Upper lobe of right lung (tissue), 1 donor: ENCODE measurements at regions not wholly inside any gene's neighbourhood (a gene's known extent, or its start where the extent isn't known, plus 50 kb on each side); places are given as distances from the start of the nearest gene placed in this dataset.

Source experiments
- ATAC-seq: fragments of 200-7000 bp; cut with Tn5 transposase; one replicate; pipeline ENCODE4 v1.9.1; 2020; ENCODE audit warnings: mild to moderate bottlenecking, moderate library complexity
- DNase-seq: peaks from one replicate; pipeline ENCODE4 v3.0.0-alpha.2; 2020
- H3K27ac ChIP-seq: fragments of 200-600 bp; one replicate; pipeline ENCODE4 v1.8.0; 2022
- H3K27me3 ChIP-seq: fragments of 200-600 bp; one replicate; pipeline ENCODE4 v1.8.0; 2022; ENCODE audit warnings: mild to moderate bottlenecking
- H3K36me3 ChIP-seq: fragments of 200-600 bp; one replicate; pipeline ENCODE4 v1.8.0; 2022
- H3K4me1 ChIP-seq: fragments of 200-600 bp; one replicate; pipeline ENCODE4 v1.8.0; 2022
- H3K4me3 ChIP-seq: fragments of 200-600 bp; one replicate; pipeline ENCODE4 v1.8.0; 2022; ENCODE audit warnings: mild to moderate bottlenecking
- H3K9me3 ChIP-seq: fragments of 200-600 bp; one replicate; pipeline ENCODE4 v1.8.0; 2022
- intact Hi-C: fragments of 100-400 bp; cut with DNase I; formaldehyde crosslinking; loops from one replicate; pipeline ENCODE4 v1.11.0; 2022
- TF ChIP-seq, protein P1 (sequence below): fragments of 200-600 bp; IDR thresholded peaks from one replicate; pipeline ENCODE4 v1.8.0; 2022; ENCODE audit warnings: antibody characterized with exemption
- donor health status: DM: no; HTN: yes; CAD: no; lungs with severe emphysema.

DNA sequence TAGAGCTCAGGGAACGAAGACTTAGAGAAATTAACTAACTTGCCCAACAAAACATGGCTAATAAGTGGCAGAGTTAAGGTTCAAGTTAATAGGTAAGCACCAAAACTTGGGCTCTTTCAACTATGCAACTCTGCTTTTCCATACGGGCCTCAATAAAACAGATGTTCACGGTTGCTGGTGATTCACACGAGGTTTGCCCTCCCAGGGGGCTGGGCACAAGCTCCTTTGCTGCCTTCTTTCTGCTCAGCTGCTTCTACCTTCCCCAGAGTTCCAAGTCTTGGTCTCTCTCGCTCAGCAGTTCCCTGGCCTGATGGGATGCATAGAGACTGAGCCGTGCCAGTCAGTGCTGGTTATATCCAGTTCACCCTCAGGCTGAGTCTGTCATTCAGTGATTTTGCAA lies 217.9 kb downstream of the SREK1 start:
- no peak for ATAC-seq
- no peaks in the 10 kb centered on the region for H3K4me1 ChIP-seq
- TF ChIP-seq, protein P1, sequence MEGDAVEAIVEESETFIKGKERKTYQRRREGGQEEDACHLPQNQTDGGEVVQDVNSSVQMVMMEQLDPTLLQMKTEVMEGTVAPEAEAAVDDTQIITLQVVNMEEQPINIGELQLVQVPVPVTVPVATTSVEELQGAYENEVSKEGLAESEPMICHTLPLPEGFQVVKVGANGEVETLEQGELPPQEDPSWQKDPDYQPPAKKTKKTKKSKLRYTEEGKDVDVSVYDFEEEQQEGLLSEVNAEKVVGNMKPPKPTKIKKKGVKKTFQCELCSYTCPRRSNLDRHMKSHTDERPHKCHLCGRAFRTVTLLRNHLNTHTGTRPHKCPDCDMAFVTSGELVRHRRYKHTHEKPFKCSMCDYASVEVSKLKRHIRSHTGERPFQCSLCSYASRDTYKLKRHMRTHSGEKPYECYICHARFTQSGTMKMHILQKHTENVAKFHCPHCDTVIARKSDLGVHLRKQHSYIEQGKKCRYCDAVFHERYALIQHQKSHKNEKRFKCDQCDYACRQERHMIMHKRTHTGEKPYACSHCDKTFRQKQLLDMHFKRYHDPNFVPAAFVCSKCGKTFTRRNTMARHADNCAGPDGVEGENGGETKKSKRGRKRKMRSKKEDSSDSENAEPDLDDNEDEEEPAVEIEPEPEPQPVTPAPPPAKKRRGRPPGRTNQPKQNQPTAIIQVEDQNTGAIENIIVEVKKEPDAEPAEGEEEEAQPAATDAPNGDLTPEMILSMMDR = no peak
- no peak overlapping the region for H3K27ac ChIP-seq
- no peak for DNase-seq
- H3K4me3 ChIP-seq = no peak overlapping the region
- H3K27me3 ChIP-seq = no peaks in the 10 kb centered on the region
- H3K9me3 ChIP-seq = no peaks in the 10 kb centered on the region
- intact Hi-C loops = no loop called here
- no peaks in the 10 kb centered on the region for H3K36me3 ChIP-seq

DNA sequence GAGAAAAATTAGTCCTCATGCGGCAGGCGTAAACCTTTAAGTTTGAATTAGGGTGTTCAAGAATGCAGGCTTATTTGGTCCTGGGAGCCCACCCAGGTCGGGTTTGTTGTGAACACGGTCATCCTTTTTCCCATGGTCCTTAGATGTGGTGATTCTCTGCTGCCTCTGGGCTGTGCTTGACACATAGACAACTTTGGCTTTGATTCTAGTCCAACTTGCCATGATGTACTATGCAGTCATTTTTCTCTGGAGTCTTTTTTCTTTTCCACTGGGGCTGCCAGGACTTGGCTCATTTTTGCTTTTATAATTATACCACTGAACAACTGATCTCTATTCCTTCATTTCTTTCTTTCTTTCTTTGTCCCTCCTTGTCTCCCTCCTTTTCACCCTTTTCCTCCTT lies 218.6 kb downstream of the SREK1 start:
- intact Hi-C loops = no loop called here
- ATAC-seq (no peak), DNase-seq (no peak)
- no peaks in the 10 kb centered on the region for H3K27me3 ChIP-seq
- H3K27ac ChIP-seq = no peak overlapping the region
- H3K36me3 ChIP-seq = no peaks in the 10 kb centered on the region
- TF ChIP-seq, protein P1 = no peak
- no peaks in the 10 kb centered on the region for H3K4me1 ChIP-seq
- no peaks in the 10 kb centered on the region for H3K9me3 ChIP-seq
- no peak overlapping the region for H3K4me3 ChIP-seq

DNA sequence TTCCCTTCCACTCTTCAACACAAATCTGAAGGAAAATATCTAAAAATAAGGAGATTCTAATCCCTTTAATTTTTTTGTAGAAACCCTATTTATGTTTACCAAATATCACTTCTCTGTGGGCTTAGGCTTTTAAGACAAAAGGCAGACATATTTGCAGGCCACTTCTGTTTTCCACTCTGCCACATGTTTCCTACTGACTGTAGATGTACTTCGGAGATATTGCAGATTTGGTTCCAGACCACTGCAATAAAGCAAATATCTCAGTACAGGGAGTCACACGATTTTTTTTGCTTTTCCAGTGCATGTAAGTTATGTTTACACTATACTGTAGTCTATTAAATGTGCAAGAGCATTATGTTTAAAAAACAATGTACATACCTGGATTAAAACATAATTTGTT lies 219.0 kb downstream of the SREK1 start:
- ATAC-seq (no peak), DNase-seq (no peak)
- H3K36me3 ChIP-seq = no peaks in the 10 kb centered on the region
- H3K9me3 ChIP-seq = no peaks in the 10 kb centered on the region
- H3K27me3 ChIP-seq = no peaks in the 10 kb centered on the region
- H3K4me1 ChIP-seq = no peaks in the 10 kb centered on the region
- no peak overlapping the region for H3K4me3 ChIP-seq
- intact Hi-C loops = no loop called here
- TF ChIP-seq, protein P1 = no peak
- no peak overlapping the region for H3K27ac ChIP-seq

DNA sequence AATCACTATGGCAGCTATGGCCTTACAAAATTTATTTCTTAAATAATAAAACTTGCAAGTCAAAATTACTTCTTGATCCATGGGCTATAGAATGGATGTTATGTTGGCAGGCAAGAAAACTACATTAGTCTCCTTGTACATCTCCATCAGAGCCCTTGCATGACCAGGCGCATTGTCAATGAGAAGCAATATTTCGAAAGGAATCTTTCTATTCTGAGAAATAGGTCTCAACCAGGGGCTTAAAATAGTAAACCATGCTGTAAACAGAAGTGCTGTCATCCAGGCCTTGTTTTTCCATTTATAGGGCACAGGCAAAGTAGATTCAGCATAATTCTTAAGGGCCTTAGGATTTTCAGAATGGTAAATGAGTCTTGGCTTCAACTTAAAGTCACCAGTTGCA lies 220.1 kb downstream of the SREK1 start:
- Histone ChIP-seq H3K9me3 (no peaks in the 10 kb centered on the region), H3K27ac (no peak overlapping the region), H3K27me3 (no peaks in the 10 kb centered on the region), H3K36me3 (no peaks in the 10 kb centered on the region), H3K4me1 (no peaks in the 10 kb centered on the region), H3K4me3 (no peak overlapping the region)
- TF ChIP-seq, protein P1 = no peak
- no peak for ATAC-seq
- intact Hi-C loops = no loop called here
- no peak for DNase-seq

DNA sequence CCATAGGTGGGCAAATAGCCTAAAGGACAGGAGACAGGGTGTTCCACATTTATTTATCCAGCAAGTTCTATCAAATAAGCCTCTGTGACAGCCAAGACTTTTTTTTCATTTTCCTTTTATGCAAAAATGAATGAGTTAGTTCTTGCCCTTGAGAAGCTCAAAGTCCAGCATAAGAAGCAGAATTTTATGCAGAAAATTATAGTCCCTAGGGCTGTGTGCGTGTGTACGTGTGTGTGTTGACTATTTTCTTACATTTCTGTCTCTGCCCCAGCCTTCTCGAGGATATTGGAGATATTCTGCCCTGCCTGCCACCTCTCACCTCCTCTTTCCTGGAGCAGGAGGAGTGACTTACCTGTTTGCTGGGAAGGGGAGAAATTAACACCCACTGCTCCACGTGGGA lies 221.9 kb downstream of the SREK1 start:
- DNase-seq (no peak), ATAC-seq (no peak)
- no peaks in the 10 kb centered on the region for H3K4me1 ChIP-seq
- intact Hi-C loops = no loop called here
- TF ChIP-seq, protein P1 = no peak
- H3K4me3 ChIP-seq = no peak overlapping the region
- no peak overlapping the region for H3K27ac ChIP-seq
- no peaks in the 10 kb centered on the region for H3K36me3 ChIP-seq
- H3K27me3 ChIP-seq = no peaks in the 10 kb centered on the region
- no peaks in the 10 kb centered on the region for H3K9me3 ChIP-seq

DNA sequence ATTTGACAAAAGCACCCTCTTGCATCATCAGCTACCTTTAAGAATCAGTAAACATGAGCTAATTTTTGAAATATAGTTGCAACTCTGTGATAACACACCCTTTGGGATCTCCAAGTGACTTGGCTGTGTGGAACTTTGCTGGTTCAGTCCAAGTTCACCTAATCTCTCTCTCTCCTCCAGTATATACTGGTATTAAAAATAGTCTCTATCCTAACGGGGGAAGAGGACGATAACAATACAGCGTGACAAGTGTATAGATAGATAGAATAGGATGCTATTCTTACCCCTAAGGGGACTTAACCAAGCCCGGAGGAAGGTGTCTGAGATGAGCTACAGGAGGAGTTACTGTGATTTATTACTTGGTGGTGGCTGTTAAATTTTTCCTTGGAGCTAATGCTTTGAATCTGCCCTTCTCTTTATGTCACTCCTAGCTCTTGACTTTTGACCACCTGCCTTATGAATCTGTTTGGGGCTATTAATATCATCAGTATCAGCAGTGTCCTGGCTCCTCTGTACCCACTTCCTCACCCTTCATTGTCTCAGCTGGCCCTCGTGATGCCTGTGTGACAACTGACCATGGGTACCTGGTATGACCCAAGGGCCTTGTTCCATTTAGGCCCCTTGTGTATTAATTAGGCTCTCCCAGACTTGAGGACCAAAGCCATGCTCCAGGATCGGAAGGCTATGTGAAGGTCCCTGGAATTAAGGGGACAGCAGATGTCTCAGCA lies 223.9 kb downstream of the SREK1 start:
- intact Hi-C loops = no loop called here
- ATAC-seq = no peak

More for the DNA sequence above, 223.9 kb downstream of the SREK1 start:
- Histone ChIP-seq H3K4me1 (no peaks in the 10 kb centered on the region), H3K36me3 (no peaks in the 10 kb centered on the region), H3K4me3 (no peak overlapping the region), H3K9me3 (no peaks in the 10 kb centered on the region), H3K27ac (no peak overlapping the region), H3K27me3 (no peaks in the 10 kb centered on the region)
- no peak for DNase-seq
- TF ChIP-seq, protein P1 = no peak
